C4-2B (cell line): ENCODE measurements at regions not wholly inside any gene's neighbourhood (a gene's known extent, or its start where the extent isn't known, plus 50 kb on each side); places are given as distances from the start of the nearest gene placed in this dataset.

Experiments used
- H3K27ac ChIP-seq: fragments of 450-650 bp; 2 replicates; pipeline ENCODE4 v1.5.1; 2017
- CTCF ChIP-seq: fragments of 450-650 bp; conservative IDR thresholded peaks from 2 replicates; pipeline ENCODE4 v1.5.1; 2017; ENCODE audit warnings: mild to moderate bottlenecking
- ZFX ChIP-seq: fragments of 450-650 bp; IDR thresholded peaks from 2 replicates; pipeline ENCODE4 v1.6.1; 2017

GRCh38 chr15:101590785-101591184 is 61.4 kb downstream of the TM2D3 start:
- no peak overlapping the region for H3K27ac ChIP-seq
- no peak for TF ChIP-seq CTCF
- no peak for TF ChIP-seq ZFX

GRCh38 chr15:101583284-101583683 is 68.9 kb downstream of the TM2D3 start:
- no peak for TF ChIP-seq ZFX
- TF ChIP-seq CTCF = no peak
- no peak overlapping the region for H3K27ac ChIP-seq

- H3K27ac ChIP-seq = no peak overlapping the region
- TF ChIP-seq ZFX (no peak), CTCF (no peak)
Measured at GRCh38 chr15:101580431-101580830, 71.8 kb downstream of the TM2D3 start.

GRCh38 chr15:101579631-101580163 is 72.5 kb downstream of the TM2D3 start:
- H3K27ac ChIP-seq = no peak overlapping the region
- TF ChIP-seq CTCF (no peak), ZFX (no peak)

- H3K27ac ChIP-seq = no peak overlapping the region
- no peak for TF ChIP-seq ZFX
- peak; percentile 77 for TF ChIP-seq CTCF
Measured at GRCh38 chr15:101578443-101578894, 73.7 kb downstream of the TM2D3 start.

- no peak overlapping the region for H3K27ac ChIP-seq
- no peak for TF ChIP-seq ZFX
- no peak for TF ChIP-seq CTCF
Measured at GRCh38 chr15:101573951-101574350, 78.2 kb downstream of the TM2D3 start.

- TF ChIP-seq CTCF = no peak
- TF ChIP-seq ZFX = no peak
- no peak overlapping the region for H3K27ac ChIP-seq
Measured at GRCh38 chr15:101570241-101570640, 80.7 kb upstream of the PCSK6 start.
